Fibroblast of pulmonary artery (primary cell): ENCODE measurements at regions not wholly inside any gene's neighbourhood (a gene's known extent, or its start where the extent isn't known, plus 50 kb on each side); places are given as distances from the start of the nearest gene placed in this dataset.

Experiments used
- DNase-seq: peaks from one replicate; pipeline ENCODE4 v3.0.0-alpha.2; 2010; ENCODE audit warnings: low read depth
- H3K4me3 ChIP-seq: replicated peaks from 2 replicates; pipeline ENCODE4 v1.5.1; 2011; ENCODE audit warnings: low read depth, mild to moderate bottlenecking, control low read depth, low read length, moderate library complexity
- TF ChIP-seq, protein P1 (sequence below): IDR thresholded peaks from 2 replicates; pipeline ENCODE4 v1.5.1; 2011; ENCODE audit warnings: mild to moderate bottlenecking, control low read depth, low read length, inconsistent platforms; ENCODE audit errors: missing control alignments

DNA sequence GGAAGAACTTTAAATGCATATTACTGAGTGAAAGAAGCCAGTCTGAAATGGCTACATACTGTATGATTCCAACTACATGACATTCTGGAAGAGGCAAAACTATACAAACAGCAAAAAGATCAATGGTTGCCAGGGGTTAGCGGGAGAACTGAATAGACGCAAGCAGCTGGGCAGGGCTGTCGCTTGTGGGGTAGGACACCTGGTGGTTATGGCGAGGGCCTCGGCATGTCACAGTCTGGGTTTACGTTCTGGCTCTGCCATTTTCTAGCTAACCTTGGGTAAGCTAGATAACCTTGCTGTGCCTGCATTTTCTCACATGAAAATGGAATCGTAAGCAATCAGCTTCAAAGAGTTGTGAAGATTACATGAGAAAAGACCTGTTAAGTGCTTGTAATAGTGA is 55.2 kb upstream of the SYT13 start:
- DNase-seq: no peak
- TF ChIP-seq, protein P1, sequence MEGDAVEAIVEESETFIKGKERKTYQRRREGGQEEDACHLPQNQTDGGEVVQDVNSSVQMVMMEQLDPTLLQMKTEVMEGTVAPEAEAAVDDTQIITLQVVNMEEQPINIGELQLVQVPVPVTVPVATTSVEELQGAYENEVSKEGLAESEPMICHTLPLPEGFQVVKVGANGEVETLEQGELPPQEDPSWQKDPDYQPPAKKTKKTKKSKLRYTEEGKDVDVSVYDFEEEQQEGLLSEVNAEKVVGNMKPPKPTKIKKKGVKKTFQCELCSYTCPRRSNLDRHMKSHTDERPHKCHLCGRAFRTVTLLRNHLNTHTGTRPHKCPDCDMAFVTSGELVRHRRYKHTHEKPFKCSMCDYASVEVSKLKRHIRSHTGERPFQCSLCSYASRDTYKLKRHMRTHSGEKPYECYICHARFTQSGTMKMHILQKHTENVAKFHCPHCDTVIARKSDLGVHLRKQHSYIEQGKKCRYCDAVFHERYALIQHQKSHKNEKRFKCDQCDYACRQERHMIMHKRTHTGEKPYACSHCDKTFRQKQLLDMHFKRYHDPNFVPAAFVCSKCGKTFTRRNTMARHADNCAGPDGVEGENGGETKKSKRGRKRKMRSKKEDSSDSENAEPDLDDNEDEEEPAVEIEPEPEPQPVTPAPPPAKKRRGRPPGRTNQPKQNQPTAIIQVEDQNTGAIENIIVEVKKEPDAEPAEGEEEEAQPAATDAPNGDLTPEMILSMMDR: no peak
- no peak overlapping the region for H3K4me3 ChIP-seq

DNA sequence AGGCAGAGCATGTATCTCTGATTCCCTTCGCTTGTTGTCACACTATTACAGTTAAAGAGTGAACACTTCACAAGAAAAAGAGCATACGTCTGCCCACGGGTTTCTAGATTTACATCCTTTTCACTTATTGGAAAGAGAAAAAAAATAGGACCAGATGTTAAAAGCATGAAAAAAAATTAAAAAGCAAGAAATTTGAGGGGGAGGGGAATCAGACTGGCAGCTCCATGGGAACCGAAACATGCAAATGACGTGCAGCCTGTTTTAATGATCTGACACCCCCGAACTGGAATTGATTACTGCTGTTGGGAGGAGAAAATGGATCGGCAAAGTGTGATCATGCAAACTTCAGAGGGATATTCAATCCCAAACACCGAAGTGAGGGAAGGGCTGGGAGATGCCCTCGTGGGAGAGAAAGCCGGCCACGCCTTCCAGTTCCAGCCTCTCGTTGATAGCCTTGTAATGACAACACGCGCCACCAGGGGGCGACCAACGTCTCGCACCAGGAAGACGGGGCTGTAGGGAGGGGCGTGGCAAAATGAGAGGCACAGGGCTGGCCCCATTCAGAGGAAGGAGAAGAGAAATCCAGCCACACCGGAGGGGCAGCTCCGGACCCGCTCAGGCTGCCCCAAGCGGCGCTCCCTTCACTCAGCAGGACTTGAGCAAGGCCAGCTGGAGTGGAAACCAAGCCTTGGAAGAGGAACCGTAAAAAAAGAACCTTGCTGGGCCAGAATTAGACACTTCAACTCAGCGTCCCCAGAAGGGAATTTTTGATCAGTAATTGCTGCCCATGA is 53.8 kb upstream of the SYT13 start:
- peak overlapping the region; percentile 11 for H3K4me3 ChIP-seq
- peak; percentile 90 for DNase-seq
- TF ChIP-seq, protein P1: peak; percentile 84

DNA sequence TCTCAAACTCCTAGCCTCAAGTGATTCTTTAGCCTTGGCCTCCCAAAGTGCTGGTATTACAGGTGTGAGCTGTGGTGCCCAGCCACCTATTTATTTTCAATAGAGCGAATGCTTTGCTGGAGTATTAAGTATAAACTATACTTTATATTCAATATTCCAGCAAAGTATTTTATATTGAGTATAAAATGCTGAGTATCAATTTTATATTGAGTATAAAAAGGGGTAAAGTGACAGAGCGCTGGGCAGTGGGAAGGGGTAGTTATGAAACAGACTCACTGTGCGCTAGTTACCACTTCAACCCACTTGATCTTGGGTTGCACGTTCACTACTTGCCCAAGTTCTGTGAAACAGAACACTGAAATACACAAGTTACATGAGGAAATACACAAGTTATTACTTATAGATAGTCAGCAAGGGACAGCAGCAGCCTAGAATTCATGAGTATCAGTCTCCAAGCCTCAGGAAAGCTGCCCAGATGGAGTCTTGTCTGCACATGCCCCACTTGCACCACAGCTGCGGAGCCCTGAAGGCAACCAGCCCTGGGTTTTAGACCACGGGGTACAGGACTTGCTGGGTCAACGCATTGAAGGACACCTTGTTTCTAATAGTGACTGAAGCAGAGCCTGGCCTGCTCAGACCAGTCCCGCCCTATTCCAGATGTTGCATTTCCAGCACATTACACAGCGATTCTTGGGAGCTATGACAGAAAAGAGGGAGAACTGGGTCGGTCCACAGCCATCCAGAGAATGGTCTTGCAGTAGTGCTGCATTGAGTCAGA is 51.6 kb upstream of the SYT13 start:
- TF ChIP-seq, protein P1: no peak
- no peak for DNase-seq

DNA sequence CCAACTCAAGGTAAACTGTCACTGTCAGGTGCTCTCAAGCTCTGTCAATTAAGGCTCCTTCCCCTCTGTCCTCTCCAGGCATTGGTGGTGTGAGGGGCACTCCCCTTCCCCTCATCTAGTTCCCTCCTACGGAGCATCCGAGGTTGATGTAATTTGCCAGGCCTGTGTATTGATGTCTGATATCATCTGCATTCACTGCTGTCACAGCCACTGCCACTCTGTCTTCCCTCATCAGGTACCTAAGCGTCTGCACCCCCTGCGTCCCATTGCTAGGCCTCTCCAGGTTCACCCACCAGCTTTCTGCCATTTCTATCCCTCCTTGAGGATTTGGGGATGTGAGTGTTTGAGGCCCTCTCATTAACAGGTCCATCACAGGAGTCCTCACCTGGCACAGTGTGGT is 50.0 kb upstream of the SYT13 start:
- TF ChIP-seq, protein P1: no peak
- DNase-seq: no peak
- H3K4me3 ChIP-seq: no peak overlapping the region

More for the DNA sequence above, 51.6 kb upstream of the SYT13 start:
- no peak overlapping the region for H3K4me3 ChIP-seq
